ENCODE measurements at regions not wholly inside any gene's neighbourhood (a gene's known extent, or its start where the extent isn't known, plus 50 kb on each side); places are given as distances from the start of the nearest gene placed in this dataset.

GRCh38 chr12:42733911-42734310 lies 144.4 kb upstream of the PRICKLE1 start:
- no peaks in the 10 kb centered on the region for H3K27me3 ChIP-seq
- 40 to 82% (median 59%) methylated on average over 3 of the region's 3 CpGs for WGBS, 4 donors
- DNase-seq = no peak
- H3K4me3 ChIP-seq = no peak overlapping the region
- H3K4me1 ChIP-seq (replicated peaks in 1 of 2) = no peaks in the 10 kb centered on the region
- intact Hi-C loops (cut with DNase I) = no loop called here
- TF ChIP-seq POLR2A (IDR thresholded peaks at IDR 0.05) (no peak), CTCF (IDR thresholded peaks at IDR 0.05) (no peak)
- no peaks in the 10 kb centered on the region for H3K9me3 ChIP-seq (replicated peaks in 1 of 3)
- H3K27ac ChIP-seq = no peak overlapping the region
- H3K36me3 ChIP-seq (replicated peaks in 1 of 2) = no peaks in the 10 kb centered on the region

GRCh38 chr12:42732908-42733411 lies 143.4 kb upstream of the PRICKLE1 start:
- Histone ChIP-seq H3K27me3 (no peaks in the 10 kb centered on the region), H3K4me1 (replicated peaks in 1 of 2) (no peaks in the 10 kb centered on the region), H3K36me3 (replicated peaks in 1 of 2) (no peaks in the 10 kb centered on the region), H3K9me3 (replicated peaks in 1 of 3) (no peaks in the 10 kb centered on the region), H3K27ac (no peak overlapping the region), H3K4me3 (no peak overlapping the region)
- intact Hi-C loops (cut with DNase I) = no loop called here
- WGBS, 4 donors = 46 to 65% (median 52%) methylated on average over 3 of the region's 3 CpGs
- TF ChIP-seq CTCF (IDR thresholded peaks at IDR 0.05) = no peak
- TF ChIP-seq POLR2A (IDR thresholded peaks at IDR 0.05) = no peak
- no peak for DNase-seq

GRCh38 chr12:42730291-42730690 lies 140.7 kb upstream of the PRICKLE1 start:
- no peak overlapping the region for H3K27ac ChIP-seq
- H3K27me3 ChIP-seq = no peaks in the 10 kb centered on the region
- WGBS, 4 donors = 58 to 65% (median 61%) methylated on average over 4 of the region's 4 CpGs
- H3K4me3 ChIP-seq = no peak overlapping the region
- H3K9me3 ChIP-seq (replicated peaks in 1 of 3) = no peaks in the 10 kb centered on the region
- H3K4me1 ChIP-seq (replicated peaks in 1 of 2) = no peaks in the 10 kb centered on the region
- no peak for DNase-seq
- H3K36me3 ChIP-seq (replicated peaks in 1 of 2) = no peaks in the 10 kb centered on the region
- TF ChIP-seq CTCF (IDR thresholded peaks at IDR 0.05) = no peak
- TF ChIP-seq POLR2A (IDR thresholded peaks at IDR 0.05) = no peak
- intact Hi-C loops (cut with DNase I) = no loop called here

- H3K27me3 ChIP-seq = no peaks in the 10 kb centered on the region
- no peaks in the 10 kb centered on the region for H3K4me1 ChIP-seq (replicated peaks in 1 of 2)
- H3K4me3 ChIP-seq = no peak overlapping the region
- 64 to 83% (median 68%) methylated on average over 3 of the region's 3 CpGs for WGBS, 4 donors
- intact Hi-C loops (cut with DNase I) = no loop called here
- H3K9me3 ChIP-seq (replicated peaks in 1 of 3) = no peaks in the 10 kb centered on the region
- H3K27ac ChIP-seq = no peak overlapping the region
- no peaks in the 10 kb centered on the region for H3K36me3 ChIP-seq (replicated peaks in 1 of 2)
- TF ChIP-seq CTCF (IDR thresholded peaks at IDR 0.05) = no peak
- TF ChIP-seq POLR2A (IDR thresholded peaks at IDR 0.05) = no peak
- no peak for DNase-seq
Observed at GRCh38 chr12:42729535-42729900, 140.0 kb upstream of the PRICKLE1 start.

Data from adrenal gland (tissue), 9 donors.